ENCODE measurements at regions not wholly inside any gene's neighbourhood (a gene's known extent, or its start where the extent isn't known, plus 50 kb on each side); places are given as distances from the start of the nearest gene placed in this dataset.

DNA sequence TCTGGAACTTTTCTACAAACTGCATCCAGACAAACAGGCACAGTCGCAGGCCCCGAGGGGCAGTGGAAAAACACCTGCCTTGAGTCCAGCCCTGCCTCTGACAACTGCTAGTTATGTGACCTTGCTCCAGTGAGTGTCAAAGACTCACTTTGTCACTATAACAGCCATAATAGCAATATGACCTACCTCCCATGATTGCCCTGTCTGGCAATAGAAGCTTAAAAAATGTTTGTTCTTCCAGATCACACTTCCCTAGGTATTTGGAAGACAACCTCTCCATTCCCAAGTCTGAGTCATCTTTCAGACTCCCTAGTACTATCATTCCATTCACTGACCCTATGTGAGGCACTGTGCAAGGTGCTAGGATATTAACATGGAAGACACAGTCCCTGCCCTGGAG, 74.5 kb downstream of the RPL27A start:
- no peak for FAIRE-seq
- no peaks in the 10 kb centered on the region for H3K9me1 ChIP-seq (ENCODE audit: control insufficient read depth, insufficient read depth, low read length)
- no peaks in the 10 kb centered on the region for H3K36me3 ChIP-seq (ENCODE audit: control insufficient read depth, insufficient read depth, low read length)
- no peaks in the 10 kb centered on the region for H4K20me1 ChIP-seq (replicated peaks; ENCODE audit: control insufficient read depth, insufficient read depth, low read length)
- no peak overlapping the region for H3K27ac ChIP-seq (ENCODE audit: extremely low read depth, low read depth, low read length)
- BruUV-seq (replicated peaks): no TSS peak
- TF ChIP-seq, protein P1, sequence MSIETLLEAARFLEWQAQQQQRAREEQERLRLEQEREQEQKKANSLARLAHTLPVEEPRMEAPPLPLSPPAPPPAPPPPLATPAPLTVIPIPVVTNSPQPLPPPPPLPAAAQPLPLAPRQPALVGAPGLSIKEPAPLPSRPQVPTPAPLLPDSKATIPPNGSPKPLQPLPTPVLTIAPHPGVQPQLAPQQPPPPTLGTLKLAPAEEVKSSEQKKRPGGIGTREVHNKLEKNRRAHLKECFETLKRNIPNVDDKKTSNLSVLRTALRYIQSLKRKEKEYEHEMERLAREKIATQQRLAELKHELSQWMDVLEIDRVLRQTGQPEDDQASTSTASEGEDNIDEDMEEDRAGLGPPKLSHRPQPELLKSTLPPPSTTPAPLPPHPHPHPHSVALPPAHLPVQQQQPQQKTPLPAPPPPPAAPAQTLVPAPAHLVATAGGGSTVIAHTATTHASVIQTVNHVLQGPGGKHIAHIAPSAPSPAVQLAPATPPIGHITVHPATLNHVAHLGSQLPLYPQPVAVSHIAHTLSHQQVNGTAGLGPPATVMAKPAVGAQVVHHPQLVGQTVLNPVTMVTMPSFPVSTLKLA (conservative IDR thresholded peaks at IDR 0.05): no peak
- TF ChIP-seq, protein P2, sequence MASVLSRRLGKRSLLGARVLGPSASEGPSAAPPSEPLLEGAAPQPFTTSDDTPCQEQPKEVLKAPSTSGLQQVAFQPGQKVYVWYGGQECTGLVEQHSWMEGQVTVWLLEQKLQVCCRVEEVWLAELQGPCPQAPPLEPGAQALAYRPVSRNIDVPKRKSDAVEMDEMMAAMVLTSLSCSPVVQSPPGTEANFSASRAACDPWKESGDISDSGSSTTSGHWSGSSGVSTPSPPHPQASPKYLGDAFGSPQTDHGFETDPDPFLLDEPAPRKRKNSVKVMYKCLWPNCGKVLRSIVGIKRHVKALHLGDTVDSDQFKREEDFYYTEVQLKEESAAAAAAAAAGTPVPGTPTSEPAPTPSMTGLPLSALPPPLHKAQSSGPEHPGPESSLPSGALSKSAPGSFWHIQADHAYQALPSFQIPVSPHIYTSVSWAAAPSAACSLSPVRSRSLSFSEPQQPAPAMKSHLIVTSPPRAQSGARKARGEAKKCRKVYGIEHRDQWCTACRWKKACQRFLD (CRISPR knock-in tag; IDR thresholded peaks at IDR 0.05): no peak
- TF ChIP-seq, protein P3, sequence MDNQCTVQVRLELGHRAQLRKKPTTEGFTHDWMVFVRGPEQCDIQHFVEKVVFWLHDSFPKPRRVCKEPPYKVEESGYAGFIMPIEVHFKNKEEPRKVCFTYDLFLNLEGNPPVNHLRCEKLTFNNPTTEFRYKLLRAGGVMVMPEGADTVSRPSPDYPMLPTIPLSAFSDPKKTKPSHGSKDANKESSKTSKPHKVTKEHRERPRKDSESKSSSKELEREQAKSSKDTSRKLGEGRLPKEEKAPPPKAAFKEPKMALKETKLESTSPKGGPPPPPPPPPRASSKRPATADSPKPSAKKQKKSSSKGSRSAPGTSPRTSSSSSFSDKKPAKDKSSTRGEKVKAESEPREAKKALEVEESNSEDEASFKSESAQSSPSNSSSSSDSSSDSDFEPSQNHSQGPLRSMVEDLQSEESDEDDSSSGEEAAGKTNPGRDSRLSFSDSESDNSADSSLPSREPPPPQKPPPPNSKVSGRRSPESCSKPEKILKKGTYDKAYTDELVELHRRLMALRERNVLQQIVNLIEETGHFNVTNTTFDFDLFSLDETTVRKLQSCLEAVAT (IDR thresholded peaks at IDR 0.05): no peak
- TF ChIP-seq, protein P4, sequence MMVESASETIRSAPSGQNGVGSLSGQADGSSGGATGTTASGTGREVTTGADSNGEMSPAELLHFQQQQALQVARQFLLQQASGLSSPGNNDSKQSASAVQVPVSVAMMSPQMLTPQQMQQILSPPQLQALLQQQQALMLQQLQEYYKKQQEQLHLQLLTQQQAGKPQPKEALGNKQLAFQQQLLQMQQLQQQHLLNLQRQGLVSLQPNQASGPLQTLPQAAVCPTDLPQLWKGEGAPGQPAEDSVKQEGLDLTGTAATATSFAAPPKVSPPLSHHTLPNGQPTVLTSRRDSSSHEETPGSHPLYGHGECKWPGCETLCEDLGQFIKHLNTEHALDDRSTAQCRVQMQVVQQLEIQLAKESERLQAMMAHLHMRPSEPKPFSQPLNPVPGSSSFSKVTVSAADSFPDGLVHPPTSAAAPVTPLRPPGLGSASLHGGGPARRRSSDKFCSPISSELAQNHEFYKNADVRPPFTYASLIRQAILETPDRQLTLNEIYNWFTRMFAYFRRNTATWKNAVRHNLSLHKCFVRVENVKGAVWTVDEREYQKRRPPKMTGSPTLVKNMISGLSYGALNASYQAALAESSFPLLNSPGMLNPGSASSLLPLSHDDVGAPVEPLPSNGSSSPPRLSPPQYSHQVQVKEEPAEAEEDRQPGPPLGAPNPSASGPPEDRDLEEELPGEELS (CRISPR knock-in tag; IDR thresholded peaks at IDR 0.05; ENCODE audit: borderline replicate concordance): no peak
- TF ChIP-seq GATA2 (CRISPR knock-in tag; IDR thresholded peaks at IDR 0.05) (no peak), STAT5B (CRISPR knock-in tag; IDR thresholded peaks at IDR 0.05) (no peak), TOE1 (IDR thresholded peaks at IDR 0.05; ENCODE audit: borderline replicate concordance) (no peak), TOE1 (CRISPR knock-in tag; IDR thresholded peaks at IDR 0.05; ENCODE audit: borderline replicate concordance, low read depth) (no peak)
- TF ChIP-seq, protein P5, sequence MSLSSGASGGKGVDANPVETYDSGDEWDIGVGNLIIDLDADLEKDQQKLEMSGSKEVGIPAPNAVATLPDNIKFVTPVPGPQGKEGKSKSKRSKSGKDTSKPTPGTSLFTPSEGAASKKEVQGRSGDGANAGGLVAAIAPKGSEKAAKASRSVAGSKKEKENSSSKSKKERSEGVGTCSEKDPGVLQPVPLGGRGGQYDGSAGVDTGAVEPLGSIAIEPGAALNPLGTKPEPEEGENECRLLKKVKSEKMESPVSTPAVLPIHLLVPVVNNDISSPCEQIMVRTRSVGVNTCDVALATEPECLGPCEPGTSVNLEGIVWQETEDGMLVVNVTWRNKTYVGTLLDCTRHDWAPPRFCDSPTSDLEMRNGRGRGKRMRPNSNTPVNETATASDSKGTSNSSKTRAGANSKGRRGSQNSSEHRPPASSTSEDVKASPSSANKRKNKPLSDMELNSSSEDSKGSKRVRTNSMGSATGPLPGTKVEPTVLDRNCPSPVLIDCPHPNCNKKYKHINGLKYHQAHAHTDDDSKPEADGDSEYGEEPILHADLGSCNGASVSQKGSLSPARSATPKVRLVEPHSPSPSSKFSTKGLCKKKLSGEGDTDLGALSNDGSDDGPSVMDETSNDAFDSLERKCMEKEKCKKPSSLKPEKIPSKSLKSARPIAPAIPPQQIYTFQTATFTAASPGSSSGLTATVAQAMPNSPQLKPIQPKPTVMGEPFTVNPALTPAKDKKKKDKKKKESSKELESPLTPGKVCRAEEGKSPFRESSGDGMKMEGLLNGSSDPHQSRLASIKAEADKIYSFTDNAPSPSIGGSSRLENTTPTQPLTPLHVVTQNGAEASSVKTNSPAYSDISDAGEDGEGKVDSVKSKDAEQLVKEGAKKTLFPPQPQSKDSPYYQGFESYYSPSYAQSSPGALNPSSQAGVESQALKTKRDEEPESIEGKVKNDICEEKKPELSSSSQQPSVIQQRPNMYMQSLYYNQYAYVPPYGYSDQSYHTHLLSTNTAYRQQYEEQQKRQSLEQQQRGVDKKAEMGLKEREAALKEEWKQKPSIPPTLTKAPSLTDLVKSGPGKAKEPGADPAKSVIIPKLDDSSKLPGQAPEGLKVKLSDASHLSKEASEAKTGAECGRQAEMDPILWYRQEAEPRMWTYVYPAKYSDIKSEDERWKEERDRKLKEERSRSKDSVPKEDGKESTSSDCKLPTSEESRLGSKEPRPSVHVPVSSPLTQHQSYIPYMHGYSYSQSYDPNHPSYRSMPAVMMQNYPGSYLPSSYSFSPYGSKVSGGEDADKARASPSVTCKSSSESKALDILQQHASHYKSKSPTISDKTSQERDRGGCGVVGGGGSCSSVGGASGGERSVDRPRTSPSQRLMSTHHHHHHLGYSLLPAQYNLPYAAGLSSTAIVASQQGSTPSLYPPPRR (CRISPR knock-in tag; IDR thresholded peaks at IDR 0.05; ENCODE audit: borderline replicate concordance): no peak
- no peak for ATAC-seq
- H3K79me2 ChIP-seq (ENCODE audit: control insufficient read depth, insufficient read depth, low read length): no peaks in the 10 kb centered on the region
- H3K4me1 ChIP-seq (replicated peaks in 1 of 2; ENCODE audit: control insufficient read depth in 2 of 2, insufficient read depth in 2 of 2, low read length in 2 of 2): no peaks in the 10 kb centered on the region
- H3K27me3 ChIP-seq (ENCODE audit: control insufficient read depth in 2 of 2, insufficient read depth in 2 of 2, low read length in 2 of 2): peaks cover 29 to 38% of the 10 kb centered on the region in 2 experiments
- no peak overlapping the region for H3K9ac ChIP-seq (ENCODE audit: insufficient read depth in 1 of 2, low read depth in 2 of 2, low read length in 2 of 2)
- in situ Hi-C loops (cut with MboI) (no loop called here), intact Hi-C loops (cut with micrococcal nuclease) (no loop called here)
- H3K4me3 ChIP-seq: no peak overlapping the region
- H2AFZ ChIP-seq (ENCODE audit: low read depth, low read length): no peak overlapping the region
- POLR2A ChIA-PET: interaction anchor here (0.5 to 1.5 kb wide), 2 partner anchors 12 to 166 kb away, joined by 3 to 4 read pairs; no protein-coding TSS in a partner anchor
- WGBS (ENCODE audit: insufficient coverage, low coverage, missing lambda C conversion rate): 0% methylated on average over 2 of the region's 2 CpGs
- DNase-seq (ENCODE audit: extremely low read depth in 1 of 4, low spot score in 3 of 4): no peak
- H3K9me3 ChIP-seq (replicated peaks; ENCODE audit: control insufficient read depth, insufficient read depth, low read depth, low read length): no peaks in the 10 kb centered on the region
- H3K4me2 ChIP-seq (ENCODE audit: insufficient read depth, low read length): no peak overlapping the region
- CTCF ChIA-PET (ENCODE audit: low intra/inter-chr PET ratio): no interaction called here

All from K562 (cell line).